ENCODE measurements at regions not wholly inside any gene's neighbourhood (a gene's known extent, or its start where the extent isn't known, plus 50 kb on each side); places are given as distances from the start of the nearest gene placed in this dataset.
"Not testable (repeated sequence)": the region's sequence is repeated elsewhere in the genome, so short reads cannot be mapped to it uniquely, and the experiment has no call there.

DNA sequence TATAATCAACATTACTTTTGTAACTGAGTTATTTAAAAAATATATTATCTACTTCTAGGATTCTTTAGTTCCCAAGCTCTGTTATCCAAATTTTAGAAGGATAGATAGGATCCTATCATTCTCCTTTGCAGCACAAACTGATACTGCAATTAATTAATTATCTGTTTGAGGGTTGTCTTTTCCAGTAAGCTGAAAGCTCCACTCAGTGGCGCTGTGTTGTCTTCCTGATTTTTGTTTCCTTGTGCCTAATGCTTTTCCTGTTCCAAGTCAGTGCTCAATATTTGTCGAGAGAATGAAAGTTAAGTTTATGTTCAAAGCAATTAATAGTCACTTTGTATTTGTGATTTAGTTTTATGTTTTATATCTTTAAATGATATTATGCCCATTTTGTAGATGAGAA lies 107.4 kb upstream of the ANK2 start:
- no peak for DNase-seq
- TF ChIP-seq POLR2A (IDR thresholded peaks at IDR 0.05; ENCODE audit: low read length) (no peak), GATA1 (IDR thresholded peaks at IDR 0.05; ENCODE audit: low read depth, low read length) (no peak)

DNA sequence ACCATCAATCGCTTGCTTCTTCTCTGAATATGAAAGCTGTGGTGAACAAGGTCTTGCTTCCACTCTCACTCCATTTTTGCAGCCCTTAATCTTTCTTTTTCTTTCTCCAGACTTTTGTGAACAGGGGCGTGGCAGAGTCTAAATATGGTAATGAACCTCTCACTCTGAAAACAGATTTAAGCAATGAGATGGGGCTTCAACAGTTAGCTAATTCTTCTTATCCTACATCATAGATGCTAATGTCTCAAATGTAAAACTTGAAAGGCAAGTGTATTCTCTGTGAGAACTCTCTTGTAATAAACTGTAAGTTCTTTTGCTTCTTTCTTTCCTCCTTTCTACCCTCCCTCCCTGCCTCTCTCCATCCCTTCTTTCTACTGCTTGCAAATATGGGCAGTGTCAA lies 106.5 kb upstream of the ANK2 start:
- no peak for TF ChIP-seq GATA1 (IDR thresholded peaks at IDR 0.05; ENCODE audit: low read depth, low read length)
- TF ChIP-seq POLR2A (IDR thresholded peaks at IDR 0.05; ENCODE audit: low read length) = no peak
- no peak for DNase-seq

DNA sequence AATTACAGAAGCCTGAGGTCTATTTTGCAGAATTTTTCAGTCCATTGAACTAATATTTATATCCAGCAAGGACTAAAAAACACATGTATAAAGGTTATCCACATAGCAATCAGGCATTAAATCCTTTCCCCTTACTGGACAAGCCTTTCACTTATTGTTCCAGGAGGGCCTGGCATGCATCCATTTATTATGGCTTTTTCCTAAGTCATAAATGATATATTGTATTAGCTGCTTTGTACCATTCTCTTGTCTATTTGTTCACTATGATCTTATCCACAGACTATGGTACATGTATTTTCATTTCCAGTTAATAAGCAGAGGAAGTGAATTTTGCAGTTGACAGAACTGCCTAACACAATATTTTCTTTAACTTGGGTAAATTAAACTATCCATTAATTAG lies 105.4 kb upstream of the ANK2 start:
- no peak for DNase-seq
- TF ChIP-seq GATA1 (IDR thresholded peaks at IDR 0.05; ENCODE audit: low read depth, low read length) (no peak), POLR2A (IDR thresholded peaks at IDR 0.05; ENCODE audit: low read length) (no peak)

DNA sequence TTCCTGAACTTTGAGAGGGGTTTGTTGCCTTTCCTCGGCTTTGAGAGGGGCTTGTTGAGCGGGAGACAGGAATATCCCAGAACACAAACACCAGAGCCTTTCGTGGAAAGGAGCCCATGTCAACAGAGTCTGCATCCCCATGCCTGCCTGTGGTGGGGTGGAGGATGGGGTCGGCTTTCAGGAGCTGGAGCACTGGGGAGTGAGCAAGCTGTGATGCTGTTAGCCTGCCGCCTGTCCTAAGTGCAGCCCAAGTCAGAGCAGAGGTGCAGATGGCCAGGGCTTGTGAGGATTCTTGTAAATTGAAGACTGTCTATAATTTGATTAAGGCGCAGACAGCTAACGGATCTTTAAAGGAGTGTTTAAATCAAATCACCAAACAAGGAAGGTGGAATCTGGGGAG lies 103.3 kb upstream of the ANK2 start:
- no peak for DNase-seq
- TF ChIP-seq POLR2A (IDR thresholded peaks at IDR 0.05; ENCODE audit: low read length) (no peak), GATA1 (IDR thresholded peaks at IDR 0.05; ENCODE audit: low read depth, low read length) (no peak)

DNA sequence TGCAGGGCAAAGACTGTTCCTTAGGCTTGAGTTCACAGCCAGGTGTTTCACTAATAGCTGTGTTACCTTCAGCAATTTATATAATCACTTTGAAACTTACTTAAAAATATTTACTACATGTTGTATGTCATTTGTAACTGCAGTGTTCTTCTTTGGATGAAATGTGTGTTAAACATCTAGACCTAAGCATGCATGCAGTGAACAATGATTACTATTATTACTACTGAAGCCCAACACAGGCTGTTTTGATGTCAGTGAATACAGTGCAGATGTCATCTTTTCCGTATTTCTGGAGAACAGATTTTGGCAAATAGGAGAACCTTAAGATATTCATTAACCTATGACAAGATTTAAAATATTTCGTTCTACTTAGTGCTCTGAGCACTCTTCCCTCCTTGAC lies 101.8 kb upstream of the ANK2 start:
- no peak for TF ChIP-seq GATA1 (IDR thresholded peaks at IDR 0.05; ENCODE audit: low read depth, low read length)
- TF ChIP-seq POLR2A (IDR thresholded peaks at IDR 0.05; ENCODE audit: low read length) = no peak

DNA sequence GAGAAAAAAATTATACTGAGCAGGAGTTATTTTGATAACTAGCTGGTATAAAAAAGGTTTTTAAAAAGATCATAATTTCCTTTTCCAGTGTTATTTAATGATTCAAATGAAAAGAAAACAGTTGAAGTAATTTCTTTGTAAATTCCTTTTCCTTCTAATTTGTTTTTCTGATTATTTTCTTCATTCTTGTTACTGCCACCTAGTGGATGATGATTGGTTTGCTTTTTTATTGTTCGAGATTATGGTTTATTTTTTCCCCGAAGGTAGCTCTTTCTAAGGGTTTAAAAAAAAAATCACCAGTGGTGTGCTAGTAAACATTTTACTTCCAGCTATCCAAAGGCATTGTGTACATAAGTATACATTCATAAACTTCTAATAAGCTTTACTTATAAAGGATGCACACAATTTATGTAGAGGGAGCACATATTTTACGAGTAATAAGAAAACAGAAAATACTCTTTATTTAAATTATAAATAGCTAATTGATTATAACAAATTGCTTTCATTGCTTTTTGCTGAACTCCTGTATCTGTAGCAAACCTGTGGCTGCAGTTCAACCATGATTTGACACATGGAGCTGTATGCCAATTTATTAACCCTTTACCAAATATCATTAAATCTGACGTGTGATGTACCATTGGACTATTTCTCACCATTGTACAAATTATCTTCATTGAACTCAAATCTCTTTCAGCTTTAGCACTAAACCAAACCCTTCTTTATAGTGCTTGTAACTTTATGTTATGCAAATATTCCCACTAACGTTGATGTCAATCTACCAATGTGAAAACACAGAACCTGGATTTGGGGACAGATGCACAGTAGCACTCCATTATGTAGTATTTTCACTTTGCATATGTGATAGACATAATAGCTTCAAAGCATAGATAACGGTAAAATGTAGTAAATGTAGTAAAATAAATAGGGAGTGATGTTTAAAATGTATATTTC lies 97.8 kb upstream of the ANK2 start:
- TF ChIP-seq POLR2A (IDR thresholded peaks at IDR 0.05; ENCODE audit: low read length) (no peak), GATA1 (IDR thresholded peaks at IDR 0.05; ENCODE audit: low read depth, low read length) (no peak)
- peak; percentile 1 to 25 for DNase-seq

More for the DNA sequence above, 101.8 kb upstream of the ANK2 start:
- DNase-seq = no peak

DNA sequence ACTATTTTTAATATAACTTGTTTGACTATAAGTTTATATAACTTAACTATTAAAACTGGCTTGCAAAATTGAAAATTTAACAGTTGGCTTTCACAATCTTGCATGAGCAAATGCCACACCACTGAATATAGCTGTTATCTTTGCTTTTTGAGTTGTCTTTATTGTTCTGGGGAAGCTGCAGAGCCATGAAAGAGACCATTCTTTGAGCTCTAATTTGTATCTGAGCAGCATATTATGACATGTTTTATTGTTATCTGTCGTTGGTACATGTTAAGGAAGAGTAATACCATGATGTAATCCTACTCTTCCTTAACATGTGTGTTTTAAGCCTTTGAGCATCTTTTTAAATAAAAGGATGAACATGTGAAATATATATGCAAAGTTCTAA lies 97.1 kb upstream of the ANK2 start:
- no peak for DNase-seq
- TF ChIP-seq GATA1 (IDR thresholded peaks at IDR 0.05; ENCODE audit: low read depth, low read length) (no peak), POLR2A (IDR thresholded peaks at IDR 0.05; ENCODE audit: low read length) (no peak)

DNA sequence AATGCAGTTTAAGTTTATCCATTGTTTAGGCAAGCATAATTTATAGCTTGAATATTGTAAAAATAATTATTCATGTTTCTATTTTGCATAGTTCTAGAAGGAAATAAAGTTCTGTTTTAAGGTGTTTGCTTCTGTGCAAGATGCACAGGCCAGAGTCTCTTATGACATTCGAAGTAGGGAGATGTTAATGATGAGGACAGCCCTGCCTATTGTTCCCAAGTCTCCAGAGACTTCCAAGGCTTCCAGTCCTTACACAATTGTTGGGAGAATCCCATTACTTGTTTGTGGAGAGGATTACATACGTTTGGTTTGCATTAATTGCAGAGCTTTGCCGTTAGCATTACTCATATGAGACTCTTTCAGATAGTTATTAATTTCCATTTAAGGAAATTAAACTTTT lies 96.2 kb upstream of the ANK2 start:
- DNase-seq = no peak
- TF ChIP-seq GATA1 (IDR thresholded peaks at IDR 0.05; ENCODE audit: low read depth, low read length) (no peak), POLR2A (IDR thresholded peaks at IDR 0.05; ENCODE audit: low read length) (no peak)

DNA sequence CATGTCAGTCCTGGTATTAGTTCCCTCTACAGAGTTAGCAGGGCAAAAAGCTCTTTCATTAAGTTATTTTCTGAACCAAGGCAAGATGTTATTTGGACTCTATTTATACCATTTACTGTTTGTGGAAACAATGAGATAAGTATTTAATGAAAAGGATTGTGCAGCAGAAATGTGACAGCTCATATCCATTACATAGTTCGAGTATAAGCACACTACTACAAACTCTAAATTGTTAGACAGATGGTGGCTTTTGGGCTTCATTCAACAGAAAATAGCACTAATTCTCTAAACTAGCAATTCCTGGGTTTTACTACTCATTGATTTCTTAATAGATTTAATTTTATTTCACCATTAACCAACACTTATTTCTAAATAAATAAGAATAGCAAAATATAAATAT lies 95.2 kb upstream of the ANK2 start:
- TF ChIP-seq POLR2A (IDR thresholded peaks at IDR 0.05; ENCODE audit: low read length) = no peak
- TF ChIP-seq GATA1 (IDR thresholded peaks at IDR 0.05; ENCODE audit: low read depth, low read length) = no peak
- no peak for DNase-seq

DNA sequence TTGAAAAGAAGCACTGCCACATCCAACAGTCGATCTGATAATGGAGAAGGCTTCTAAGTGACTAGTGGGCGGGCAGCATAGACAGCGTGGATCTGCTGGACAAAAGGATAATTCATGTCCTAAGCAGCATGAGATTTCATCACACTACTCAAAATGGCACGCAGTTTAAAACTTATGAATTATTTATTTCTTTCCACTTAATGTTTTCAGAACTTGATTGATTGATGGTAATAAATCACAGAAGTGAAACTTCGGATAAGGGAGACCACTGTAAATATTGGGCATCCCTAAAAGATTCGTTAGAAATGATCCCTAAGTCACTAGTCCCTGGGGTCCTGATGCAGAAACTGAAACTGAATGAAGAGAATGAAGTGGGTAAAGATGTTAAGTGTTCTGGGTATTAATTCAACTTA lies 93.0 kb upstream of the ANK2 start:
- TF ChIP-seq GATA1 (IDR thresholded peaks at IDR 0.05; ENCODE audit: low read depth, low read length) (no peak), POLR2A (IDR thresholded peaks at IDR 0.05; ENCODE audit: low read length) (no peak)
- DNase-seq = no peak

DNA sequence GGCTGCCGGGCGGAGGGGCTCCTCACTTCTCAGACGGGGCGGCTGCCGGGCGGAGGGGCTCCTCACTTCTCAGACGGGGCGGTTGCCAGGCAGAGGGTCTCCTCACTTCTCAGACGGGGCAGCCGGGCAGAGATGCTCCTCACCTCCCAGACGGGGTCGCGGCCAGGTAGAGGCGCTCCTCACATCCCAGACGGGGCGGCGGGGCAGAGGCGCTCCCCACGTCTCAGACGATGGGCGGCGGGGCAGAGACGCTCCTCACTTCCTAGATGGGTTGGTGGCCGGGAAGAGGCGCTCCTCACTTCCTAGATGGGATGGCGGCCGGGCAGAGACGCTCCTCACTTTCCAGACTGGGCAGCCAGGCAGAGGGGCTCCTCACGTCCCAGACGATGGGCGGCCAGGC lies 91.7 kb upstream of the ANK2 start:
- DNase-seq = not testable (repeated sequence)

DNA sequence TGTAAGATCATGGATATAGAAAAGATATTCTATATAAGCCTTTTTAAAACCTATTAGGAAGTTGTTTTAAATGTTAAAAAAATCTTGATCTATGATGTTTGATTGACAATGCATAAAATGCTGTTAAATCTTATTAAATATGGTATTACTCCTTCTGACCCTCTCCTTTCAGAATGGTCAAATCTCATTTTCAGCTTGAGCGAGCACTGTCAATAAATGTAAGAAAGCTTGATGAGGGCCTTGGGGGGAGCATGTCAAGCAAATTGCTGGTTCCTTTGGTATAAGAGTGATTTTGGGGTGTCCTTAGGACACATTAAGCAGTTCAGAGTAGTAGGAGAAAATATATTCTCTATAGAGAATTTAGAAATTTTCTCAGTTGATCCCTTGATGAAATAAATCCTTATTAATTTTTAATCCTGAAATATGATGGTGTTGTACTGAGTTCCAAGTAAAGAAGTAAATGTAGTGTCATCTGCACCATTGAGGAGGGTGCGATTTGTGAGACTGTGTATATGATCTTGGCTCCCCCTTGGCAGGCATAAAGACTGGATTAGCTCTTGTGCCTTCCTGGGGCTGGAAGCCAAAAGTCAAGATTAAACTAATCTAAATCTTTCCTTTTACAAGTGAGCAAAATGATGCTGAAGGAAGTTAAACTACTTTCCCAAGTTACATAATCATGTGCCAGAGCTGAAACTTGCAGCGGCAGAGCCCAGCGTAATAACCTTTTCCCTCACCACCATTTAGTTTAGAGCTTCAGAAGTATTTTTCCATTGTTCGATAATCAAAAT lies 82.6 kb upstream of the ANK2 start:
- no peak for TF ChIP-seq GATA1 (IDR thresholded peaks at IDR 0.05; ENCODE audit: low read depth, low read length)
- no peak for DNase-seq

DNA sequence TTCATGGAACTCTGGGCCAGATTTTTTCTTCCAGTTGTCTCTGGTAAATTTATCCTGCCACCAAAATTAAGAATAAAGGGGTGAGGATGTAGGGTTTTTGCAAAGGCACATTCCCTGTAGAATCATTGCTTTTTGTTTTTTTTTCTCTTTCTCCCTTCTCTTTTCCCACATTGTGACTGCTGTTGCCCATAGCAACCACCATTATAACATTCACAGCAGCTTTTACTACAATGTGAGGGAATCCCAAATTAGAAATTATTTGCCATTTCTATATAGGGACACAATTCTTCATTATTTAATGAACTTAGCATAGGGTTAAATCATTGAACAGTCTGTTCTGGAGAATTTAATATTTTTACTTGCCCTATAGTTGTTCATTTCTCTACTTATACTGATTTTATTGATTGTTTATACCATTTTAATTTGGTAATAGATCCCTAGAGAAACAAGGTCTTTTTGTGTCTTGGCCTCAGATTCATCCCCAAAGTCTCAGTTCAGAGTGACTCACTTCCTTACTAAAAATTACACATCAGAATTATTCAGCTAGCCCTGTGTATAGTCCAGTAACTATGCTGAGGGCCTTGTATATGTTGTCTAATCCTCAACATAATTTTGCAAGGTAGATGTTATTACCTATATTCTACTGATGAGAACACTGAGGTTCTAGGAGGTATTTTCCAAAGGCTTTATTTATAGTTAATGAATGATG lies 80.8 kb upstream of the ANK2 start:
- no peak for TF ChIP-seq POLR2A (IDR thresholded peaks at IDR 0.05; ENCODE audit: low read length)
- no peak for TF ChIP-seq GATA1 (IDR thresholded peaks at IDR 0.05; ENCODE audit: low read depth, low read length)
- no peak for DNase-seq

DNA sequence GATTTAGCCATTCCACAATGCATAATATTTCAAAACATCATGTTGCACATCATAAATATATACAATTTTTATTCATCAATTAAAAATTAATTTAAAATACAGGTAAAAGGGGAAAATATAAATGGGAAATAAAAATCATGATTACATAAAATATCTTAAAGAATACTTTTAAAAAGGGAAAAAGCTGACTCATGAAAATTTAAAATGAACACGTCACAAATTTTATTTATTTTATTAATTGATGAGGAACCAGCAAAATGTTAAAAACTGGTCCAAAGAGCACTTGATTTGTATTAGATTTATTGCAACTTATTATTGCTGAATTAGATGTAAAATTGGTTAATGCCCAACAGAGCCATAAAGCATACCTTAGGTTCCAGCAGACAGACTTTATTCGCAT lies 78.5 kb upstream of the ANK2 start:
- TF ChIP-seq POLR2A (IDR thresholded peaks at IDR 0.05; ENCODE audit: low read length) = no peak
- no peak for TF ChIP-seq GATA1 (IDR thresholded peaks at IDR 0.05; ENCODE audit: low read depth, low read length)
- DNase-seq = no peak
